ENCODE measurements at regions not wholly inside any gene's neighbourhood (a gene's known extent, or its start where the extent isn't known, plus 50 kb on each side); places are given as distances from the start of the nearest gene placed in this dataset.

DNA sequence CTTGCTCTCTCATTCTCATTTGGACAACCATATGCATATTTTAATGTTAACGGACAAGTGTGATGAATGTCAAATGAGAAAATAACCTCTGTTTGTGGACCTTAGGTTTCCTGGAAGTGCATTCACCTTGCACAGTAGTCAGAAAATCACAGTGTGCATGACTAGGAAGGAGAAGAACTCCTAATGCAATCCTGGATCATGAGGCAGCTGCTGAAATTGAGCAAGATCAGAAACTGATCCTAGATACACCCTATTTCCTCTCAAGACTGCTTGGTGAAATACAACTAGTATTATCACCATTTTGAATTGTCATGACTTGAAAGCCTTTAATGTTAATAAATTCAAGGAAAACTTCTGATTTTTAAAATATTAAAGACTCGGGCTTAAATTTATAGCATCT, 1148.9 kb downstream of the STIM2 start:
- TF ChIP-seq, protein P1, sequence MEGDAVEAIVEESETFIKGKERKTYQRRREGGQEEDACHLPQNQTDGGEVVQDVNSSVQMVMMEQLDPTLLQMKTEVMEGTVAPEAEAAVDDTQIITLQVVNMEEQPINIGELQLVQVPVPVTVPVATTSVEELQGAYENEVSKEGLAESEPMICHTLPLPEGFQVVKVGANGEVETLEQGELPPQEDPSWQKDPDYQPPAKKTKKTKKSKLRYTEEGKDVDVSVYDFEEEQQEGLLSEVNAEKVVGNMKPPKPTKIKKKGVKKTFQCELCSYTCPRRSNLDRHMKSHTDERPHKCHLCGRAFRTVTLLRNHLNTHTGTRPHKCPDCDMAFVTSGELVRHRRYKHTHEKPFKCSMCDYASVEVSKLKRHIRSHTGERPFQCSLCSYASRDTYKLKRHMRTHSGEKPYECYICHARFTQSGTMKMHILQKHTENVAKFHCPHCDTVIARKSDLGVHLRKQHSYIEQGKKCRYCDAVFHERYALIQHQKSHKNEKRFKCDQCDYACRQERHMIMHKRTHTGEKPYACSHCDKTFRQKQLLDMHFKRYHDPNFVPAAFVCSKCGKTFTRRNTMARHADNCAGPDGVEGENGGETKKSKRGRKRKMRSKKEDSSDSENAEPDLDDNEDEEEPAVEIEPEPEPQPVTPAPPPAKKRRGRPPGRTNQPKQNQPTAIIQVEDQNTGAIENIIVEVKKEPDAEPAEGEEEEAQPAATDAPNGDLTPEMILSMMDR (IDR thresholded peaks at IDR 0.05; ENCODE audit: insufficient read depth, low read depth, low read length) = no peak
- no peak for TF ChIP-seq EZH2 (IDR thresholded peaks at IDR 0.05; ENCODE audit: insufficient read depth, low read length)

Measured in astrocyte (in vitro differentiated cells and primary cell).